Heart right ventricle (tissue), 16 donors: ENCODE measurements at regions not wholly inside any gene's neighbourhood (a gene's known extent, or its start where the extent isn't known, plus 50 kb on each side); places are given as distances from the start of the nearest gene placed in this dataset.

Source experiments
- ATAC-seq, 8 donors: fragments of 200-7000 bp; cut with Tn5 transposase; one replicate each; pipeline ENCODE4 v1.9.1; 2020; ENCODE audit warnings: mild to moderate bottlenecking in 8 of 8, moderate library complexity in 8 of 8, moderate number of reproducible peaks in 1 of 8
- DNase-seq, 2 donors: peaks; one replicate each; pipeline ENCODE4 v3.0.0-alpha.2; 2020
- H3K27ac ChIP-seq, 10 donors: fragments of 200-600 bp; sonication (generic) in 2 of 10; one replicate each; pipeline versions ENCODE4 v1.5.0 to v1.8.0; 2020 to 2022; ENCODE audit warnings: mild to moderate bottlenecking in 3 of 10
- H3K27me3 ChIP-seq, 7 donors: fragments of 200-600 bp; one replicate each; pipeline ENCODE4 v1.8.0; 2021 to 2022; ENCODE audit warnings: mild to moderate bottlenecking in 2 of 7
- H3K36me3 ChIP-seq, 9 donors: fragments of 200-600 bp; sonication (generic) in 1 of 9; one replicate each; pipeline versions ENCODE4 v1.5.0 to v1.8.0; 2020 to 2022; ENCODE audit warnings: mild to moderate bottlenecking in 2 of 9
- H3K4me1 ChIP-seq, 9 donors: fragments of 200-600 bp; sonication (generic) in 1 of 9; one replicate each; pipeline versions ENCODE4 v1.5.0 to v1.8.0; 2020 to 2022; ENCODE audit warnings: mild to moderate bottlenecking in 4 of 9
- H3K4me3 ChIP-seq, 10 donors: fragments of 200-600 bp; sonication (generic) in 2 of 10; one replicate each; pipeline versions ENCODE4 v1.5.0 to v1.8.0; 2020 to 2022; ENCODE audit warnings: mild to moderate bottlenecking in 7 of 10, moderate library complexity in 2 of 10
- H3K9me3 ChIP-seq, 11 donors: fragments of 200-600 bp in 10 of 11; sonication (generic) in 2 of 11; one replicate each; pipeline versions ENCODE4 v1.5.0 to v1.8.0; 2013 to 2022; ENCODE audit warnings: mild to moderate bottlenecking in 2 of 11, control low read depth in 1 of 11, moderate library complexity in 1 of 11
- WGBS, 2 donors: extraction: QIAGEN DNeasy Blood & Tissue Kit; methylation state at CpG; one replicate each; pipeline ENCODE4 v1.1.7; 2013; ENCODE audit warnings: inconsistent platforms in 1 of 2; 5-methylcytosine and 5-hydroxymethylcytosine counted together
- intact Hi-C, 10 donors: fragments of 100-400 bp; cut with DNase I; formaldehyde crosslinking; loops; one replicate each; pipeline versions ENCODE4 v1.11.1 to v1.14.2; 2022
- TF ChIP-seq, protein P1 (sequence below), 9 donors: fragments of 200-600 bp; sonication (generic) in 2 of 9; IDR thresholded peaks; one replicate each; pipeline versions ENCODE4 v1.5.0 to v1.8.0; 2021 to 2022; ENCODE audit warnings: antibody characterized with exemption in 9 of 9, mild to moderate bottlenecking in 5 of 9, moderate library complexity in 1 of 9
- donor health status: Arrhythmogenic right ventricular cardiomyopathy.
- donor health status: ischemic (EF 13 %, LVEDD 7.1; RV severe dilation, severe dysfunction).
- donor health status: healthy with polysubstance abuse.
- donor health status: DM: no; HTN: yes; CAD: no.
- donor health status: DM: no; HTN: no; CAD: no.
- donor health status: ischemic (EF 25% LVEDD 6.9; RV normal size, moderate dysfunction).
- donor health status: ischemic (EF 25% LVEDD 5.7; RV mildly dilated, moderate dysfunction).
- donor health status: healthy.
- donor health status: DM: yes; HTN: yes; CAD: no.
- donor health status: Ischemic cardiomyopathy.
- donor health status: ischemic (EF 35%, LVEDD 5.7; RV mildly dilated, moderate dysfunction).
- donor health status: nonischemic (EF 11% LVEDD 7.7; RV severe dilation, severe dysfunction).
- donor health status: DM: yes; HTN: yes; CAD: no.
- donor health status: PGD.
- donor health status: ischemic (EF 29% LVEDD 5.4; RV normal size, mild dysfunction).
- donor health status: nonischemic (EF 23%, LVEDD 6.1; RV moderate dilation, normal function).

DNA sequence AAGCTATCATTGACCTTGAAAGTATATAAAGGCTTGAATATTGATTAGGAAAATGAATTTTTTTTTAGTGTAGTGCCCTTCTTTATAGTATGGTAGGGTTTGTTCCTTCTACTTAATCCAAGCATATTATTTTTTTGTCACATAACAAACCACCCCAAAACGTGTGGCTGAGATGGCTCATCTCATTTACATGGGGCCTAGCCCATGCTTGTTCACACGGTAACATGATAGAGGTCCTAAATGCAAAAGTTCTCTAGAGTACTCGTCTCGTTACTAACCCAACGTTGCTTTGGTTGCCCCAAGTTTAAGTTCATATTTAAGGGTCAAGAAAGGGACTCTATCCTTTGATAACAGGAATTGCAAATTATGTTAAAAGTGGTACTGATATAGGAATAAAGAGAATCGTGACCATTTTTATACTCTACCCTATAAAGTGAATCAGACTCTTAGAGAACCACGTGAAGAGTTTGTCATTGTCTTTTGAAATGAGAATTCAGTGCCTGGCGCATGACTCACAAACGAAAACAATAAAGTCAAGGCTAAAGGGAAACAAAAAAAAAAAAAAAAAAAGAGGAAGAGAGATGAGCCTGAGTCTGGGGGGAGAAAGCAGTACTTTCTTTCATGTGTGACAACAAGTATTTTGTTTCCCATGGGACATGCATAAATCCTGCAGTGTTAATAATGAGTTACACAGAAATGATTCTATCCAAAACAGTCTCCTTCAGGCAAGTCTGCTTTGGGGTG lies 402.8 kb upstream of the NWD2 start:
- no peak for DNase-seq
- TF ChIP-seq, protein P1, sequence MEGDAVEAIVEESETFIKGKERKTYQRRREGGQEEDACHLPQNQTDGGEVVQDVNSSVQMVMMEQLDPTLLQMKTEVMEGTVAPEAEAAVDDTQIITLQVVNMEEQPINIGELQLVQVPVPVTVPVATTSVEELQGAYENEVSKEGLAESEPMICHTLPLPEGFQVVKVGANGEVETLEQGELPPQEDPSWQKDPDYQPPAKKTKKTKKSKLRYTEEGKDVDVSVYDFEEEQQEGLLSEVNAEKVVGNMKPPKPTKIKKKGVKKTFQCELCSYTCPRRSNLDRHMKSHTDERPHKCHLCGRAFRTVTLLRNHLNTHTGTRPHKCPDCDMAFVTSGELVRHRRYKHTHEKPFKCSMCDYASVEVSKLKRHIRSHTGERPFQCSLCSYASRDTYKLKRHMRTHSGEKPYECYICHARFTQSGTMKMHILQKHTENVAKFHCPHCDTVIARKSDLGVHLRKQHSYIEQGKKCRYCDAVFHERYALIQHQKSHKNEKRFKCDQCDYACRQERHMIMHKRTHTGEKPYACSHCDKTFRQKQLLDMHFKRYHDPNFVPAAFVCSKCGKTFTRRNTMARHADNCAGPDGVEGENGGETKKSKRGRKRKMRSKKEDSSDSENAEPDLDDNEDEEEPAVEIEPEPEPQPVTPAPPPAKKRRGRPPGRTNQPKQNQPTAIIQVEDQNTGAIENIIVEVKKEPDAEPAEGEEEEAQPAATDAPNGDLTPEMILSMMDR (IDR thresholded peaks at IDR 0.05) = no peak
- ATAC-seq = no peak

GRCh38 chr4:36844448-36844847 lies 400.1 kb upstream of the NWD2 start:
- Histone ChIP-seq H3K4me1 (no peaks in the 10 kb centered on the region), H3K27ac (no peak overlapping the region), H3K9me3 (no peaks in the 10 kb centered on the region), H3K4me3 (no peak overlapping the region), H3K27me3 (no peaks in the 10 kb centered on the region), H3K36me3 (no peaks in the 10 kb centered on the region)
- DNase-seq (no peak), ATAC-seq (no peak)
- intact Hi-C loops = no loop called here
- TF ChIP-seq, protein P1 (IDR thresholded peaks at IDR 0.05) = no peak

More for the DNA sequence above, 402.8 kb upstream of the NWD2 start:
- Histone ChIP-seq H3K9me3 (no peaks in the 10 kb centered on the region), H3K36me3 (no peaks in the 10 kb centered on the region), H3K4me1 (no peaks in the 10 kb centered on the region), H3K27ac (no peak overlapping the region), H3K27me3 (no peaks in the 10 kb centered on the region), H3K4me3 (no peak overlapping the region)
- intact Hi-C loops = no loop called here
- WGBS, 2 donors = 71 to 75% methylated on average over 9 of the region's 9 CpGs

DNA sequence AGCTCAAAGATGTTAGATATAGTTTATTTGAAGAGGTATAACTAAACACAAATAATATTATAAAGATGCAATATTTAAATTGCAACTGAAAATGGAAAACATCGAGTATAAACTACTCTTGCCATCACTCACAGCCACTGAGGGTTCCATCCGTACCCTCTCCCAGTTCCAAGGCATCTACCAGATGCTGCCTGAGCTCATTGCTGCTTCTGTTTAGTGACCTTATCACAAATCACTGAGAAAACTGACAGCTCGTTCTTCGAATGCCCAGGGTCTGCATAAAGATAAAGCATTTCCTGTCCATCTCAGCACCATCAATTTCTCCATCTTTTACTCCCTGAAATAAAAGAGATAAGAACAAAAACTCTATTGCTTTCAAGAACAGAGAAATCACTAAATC lies 391.7 kb upstream of the NWD2 start:
- Histone ChIP-seq H3K4me1 (no peaks in the 10 kb centered on the region), H3K4me3 (no peak overlapping the region), H3K27me3 (no peaks in the 10 kb centered on the region), H3K27ac (no peak overlapping the region), H3K9me3 (no peaks in the 10 kb centered on the region), H3K36me3 (no peaks in the 10 kb centered on the region)
- intact Hi-C loops = no loop called here
- TF ChIP-seq, protein P1 (IDR thresholded peaks at IDR 0.05) = no peak
- DNase-seq (no peak), ATAC-seq (no peak)
- 26 to 29% methylated on average over 4 of the region's 4 CpGs for WGBS, 2 donors

- Histone ChIP-seq H3K27me3 (no peaks in the 10 kb centered on the region), H3K36me3 (no peaks in the 10 kb centered on the region), H3K9me3 (peaks cover 0 to 8% (median 0%) of the 10 kb centered on the region in 11 donors), H3K4me3 (no peak overlapping the region), H3K4me1 (no peaks in the 10 kb centered on the region), H3K27ac (no peak overlapping the region)
- intact Hi-C loops = no loop called here
- ATAC-seq (no peak), DNase-seq (no peak)
- TF ChIP-seq, protein P1 (IDR thresholded peaks at IDR 0.05) = no peak
- WGBS, 2 donors = 50 to 54% methylated on average over 5 of the region's 5 CpGs
These were observed 390.0 kb upstream of the NWD2 start for GRCh38 chr4:36854554-36854953.
